Mesendoderm (in vitro differentiated cells): ENCODE measurements at regions not wholly inside any gene's neighbourhood (a gene's known extent, or its start where the extent isn't known, plus 50 kb on each side); places are given as distances from the start of the nearest gene placed in this dataset.
"Not testable (repeated sequence)": the region's sequence is repeated elsewhere in the genome, so short reads cannot be mapped to it uniquely, and the experiment has no call there.

ENCODE experiments used
- DNase-seq: peaks from one replicate; pipeline ENCODE4 v3.0.0; 2013
- H2AK5ac ChIP-seq: 2 replicates; pipeline ENCODE4 v1.6.1; 2013; ENCODE audit warnings: low read length, inconsistent platforms
- H2BK120ac ChIP-seq: 2 replicates; pipeline ENCODE4 v1.6.1; 2013; ENCODE audit warnings: low read depth, mild to moderate bottlenecking, low read length, moderate library complexity, mixed read lengths
- H2BK15ac ChIP-seq: replicated peaks from 2 replicates; pipeline ENCODE4 v1.6.1; 2013; ENCODE audit warnings: low read depth, mild to moderate bottlenecking, moderate library complexity
- H2BK5ac ChIP-seq: 2 replicates; pipeline ENCODE4 v1.6.1; 2013; ENCODE audit warnings: low read length, inconsistent platforms
- H3K18ac ChIP-seq: 2 replicates; pipeline ENCODE4 v1.6.1; 2013; ENCODE audit warnings: mild to moderate bottlenecking, low read length, mixed read lengths
- H3K23ac ChIP-seq: one replicate; pipeline ENCODE4 v1.6.1; 2013; ENCODE audit warnings: low read length
- H3K27ac ChIP-seq: 2 replicates; pipeline ENCODE4 v1.5.1; 2013; ENCODE audit warnings: low read depth, mild to moderate bottlenecking, inconsistent platforms, low read length, moderate library complexity
- H3K27me3 ChIP-seq: 2 replicates; pipeline ENCODE4 v1.6.1; 2013; ENCODE audit warnings: low read length, control low read depth, mild to moderate bottlenecking, inconsistent platforms; ENCODE audit not compliant: insufficient read depth, poor library complexity
- H3K36me3 ChIP-seq: 2 replicates; pipeline ENCODE4 v1.6.1; 2013; ENCODE audit warnings: low read length, inconsistent platforms; ENCODE audit not compliant: control insufficient read depth, insufficient read depth
- H3K4ac ChIP-seq: one replicate; pipeline ENCODE4 v1.6.1; 2013; ENCODE audit warnings: low read depth, mild to moderate bottlenecking, low read length, moderate library complexity
- H3K4me1 ChIP-seq: 2 replicates; pipeline ENCODE4 v1.6.1; 2013; ENCODE audit warnings: low read depth, low read length, inconsistent platforms; ENCODE audit not compliant: control insufficient read depth
- H3K4me2 ChIP-seq: 2 replicates; pipeline ENCODE4 v1.6.1; 2013; ENCODE audit warnings: low read length
- H3K4me3 ChIP-seq: 2 replicates; pipeline ENCODE4 v1.5.1; 2013; ENCODE audit warnings: mild to moderate bottlenecking, low read length
- H3K56ac ChIP-seq: one replicate; pipeline ENCODE4 v1.6.1; 2013; ENCODE audit warnings: low read length
- H3K79me1 ChIP-seq: 2 replicates; pipeline ENCODE4 v1.6.1; 2013; ENCODE audit warnings: low read length, inconsistent platforms
- H3K79me2 ChIP-seq: 2 replicates; pipeline ENCODE4 v1.6.1; 2013; ENCODE audit warnings: mild to moderate bottlenecking, low read length; ENCODE audit not compliant: control insufficient read depth, insufficient read depth
- H3K9ac ChIP-seq: 2 replicates; pipeline ENCODE4 v1.6.1; 2013; ENCODE audit warnings: low read length, inconsistent platforms
- H4K5ac ChIP-seq: one replicate; pipeline ENCODE4 v1.6.1; 2013; ENCODE audit warnings: low read length
- H4K8ac ChIP-seq: one replicate; pipeline ENCODE4 v1.6.1; 2013; ENCODE audit warnings: low read depth, mild to moderate bottlenecking, control low read depth, low read length, moderate library complexity
- WGBS: extraction: QIAGEN DNeasy Blood & Tissue Kit; methylation state at CpG from one replicate; pipeline ENCODE4 v1.1.7; 2013; ENCODE audit warnings: low lambda C conversion rate, missing lambda C conversion rate; ENCODE audit not compliant: insufficient coverage; ENCODE audit errors: extremely low coverage; 5-methylcytosine and 5-hydroxymethylcytosine counted together

- H3K9ac ChIP-seq: no peak overlapping the region
- no peak overlapping the region for H3K18ac ChIP-seq
Observed at GRCh38 chr1:78301141-78301540, 189.6 kb upstream of the PTGFR start.

GRCh38 chr1:78303620-78304019 lies 187.2 kb upstream of the PTGFR start:
- H3K4me1 ChIP-seq: no peaks in the 10 kb centered on the region
- H4K8ac ChIP-seq: no peak overlapping the region
- H2BK120ac ChIP-seq: no peak overlapping the region
- H3K79me2 ChIP-seq: no peaks in the 10 kb centered on the region
- no peak overlapping the region for H3K4me2 ChIP-seq
- H3K9ac ChIP-seq: no peak overlapping the region
- H4K5ac ChIP-seq: no peak overlapping the region
- H3K56ac ChIP-seq: no peak overlapping the region
- no peak overlapping the region for H3K4ac ChIP-seq
- DNase-seq: no peak
- no peak overlapping the region for H3K18ac ChIP-seq
- no peak overlapping the region for H2BK5ac ChIP-seq
- no peak overlapping the region for H2BK15ac ChIP-seq
- H3K23ac ChIP-seq: no peak overlapping the region
- H3K27ac ChIP-seq: no peak overlapping the region
- H3K4me3 ChIP-seq: no peak overlapping the region
- no CpG with 5 or more reads among the region's 2 CpGs for WGBS
- no peak overlapping the region for H2AK5ac ChIP-seq
- H3K27me3 ChIP-seq: no peaks in the 10 kb centered on the region
- no peaks in the 10 kb centered on the region for H3K79me1 ChIP-seq
- no peaks in the 10 kb centered on the region for H3K36me3 ChIP-seq

More at GRCh38 chr1:78301141-78301540, 189.6 kb upstream of the PTGFR start:
- Histone ChIP-seq H3K27ac (no peak overlapping the region), H2BK15ac (no peak overlapping the region), H2AK5ac (no peak overlapping the region), H3K4me1 (no peaks in the 10 kb centered on the region), H3K79me1 (no peaks in the 10 kb centered on the region), H3K23ac (no peak overlapping the region), H4K5ac (no peak overlapping the region), H2BK5ac (no peak overlapping the region), H4K8ac (no peak overlapping the region), H3K4me3 (no peak overlapping the region), H3K27me3 (no peaks in the 10 kb centered on the region), H2BK120ac (no peak overlapping the region), H3K4me2 (no peak overlapping the region), H3K36me3 (no peaks in the 10 kb centered on the region), H3K56ac (no peak overlapping the region), H3K79me2 (no peaks in the 10 kb centered on the region), H3K4ac (no peak overlapping the region)
- WGBS: no CpG with 5 or more reads among the region's 5 CpGs
- no peak for DNase-seq

GRCh38 chr1:78304341-78304740 lies 186.4 kb upstream of the PTGFR start:
- H3K18ac ChIP-seq: no peak overlapping the region
- WGBS: no CpG with 5 or more reads among the region's 1 CpG
- no peaks in the 10 kb centered on the region for H3K4me1 ChIP-seq
- H2AK5ac ChIP-seq: no peak overlapping the region
- H3K23ac ChIP-seq: no peak overlapping the region
- no peaks in the 10 kb centered on the region for H3K79me2 ChIP-seq
- no peak overlapping the region for H3K9ac ChIP-seq
- H3K36me3 ChIP-seq: no peaks in the 10 kb centered on the region
- no peak overlapping the region for H3K56ac ChIP-seq
- no peak overlapping the region for H3K27ac ChIP-seq
- no peak overlapping the region for H3K4me2 ChIP-seq
- H3K27me3 ChIP-seq: no peaks in the 10 kb centered on the region
- H2BK5ac ChIP-seq: no peak overlapping the region
- no peak overlapping the region for H3K4me3 ChIP-seq
- no peak overlapping the region for H2BK120ac ChIP-seq
- H4K8ac ChIP-seq: no peak overlapping the region
- no peak overlapping the region for H4K5ac ChIP-seq
- H3K79me1 ChIP-seq: no peaks in the 10 kb centered on the region
- no peak overlapping the region for H3K4ac ChIP-seq
- no peak for DNase-seq
- H2BK15ac ChIP-seq: no peak overlapping the region

- Histone ChIP-seq H3K27ac (no peak overlapping the region), H3K9ac (no peak overlapping the region), H3K18ac (no peak overlapping the region), H3K56ac (no peak overlapping the region), H2AK5ac (no peak overlapping the region), H4K5ac (no peak overlapping the region), H3K4me3 (no peak overlapping the region), H3K4ac (no peak overlapping the region), H3K36me3 (no peaks in the 10 kb centered on the region), H3K27me3 (no peaks in the 10 kb centered on the region), H2BK120ac (no peak overlapping the region), H3K79me1 (no peaks in the 10 kb centered on the region), H2BK5ac (no peak overlapping the region), H3K79me2 (no peaks in the 10 kb centered on the region), H3K4me1 (no peaks in the 10 kb centered on the region), H2BK15ac (no peak overlapping the region), H3K4me2 (no peak overlapping the region), H3K23ac (no peak overlapping the region), H4K8ac (no peak overlapping the region)
- DNase-seq: no peak
- WGBS: no CpG with 5 or more reads among the region's 1 CpG
Observed at GRCh38 chr1:78304761-78305160, 186.0 kb upstream of the PTGFR start.

- H4K5ac ChIP-seq, H3K4me3 ChIP-seq, H3K27me3 ChIP-seq, H3K23ac ChIP-seq, H2BK120ac ChIP-seq, H2BK5ac ChIP-seq, H2BK15ac ChIP-seq, H2AK5ac ChIP-seq, H3K27ac ChIP-seq, H3K4me2 ChIP-seq, H3K9ac ChIP-seq, H3K79me1 ChIP-seq, H3K18ac ChIP-seq, DNase-seq, H3K4me1 ChIP-seq, H3K79me2 ChIP-seq, H4K8ac ChIP-seq, H3K36me3 ChIP-seq, H3K4ac ChIP-seq, H3K56ac ChIP-seq: not testable (repeated sequence)
- no CpG with 5 or more reads among the region's 11 CpGs for WGBS
Observed at GRCh38 chr1:78310261-78310660, 180.5 kb upstream of the PTGFR start.

- DNase-seq: no peak
- WGBS: no CpG with 5 or more reads among the region's 2 CpGs
- Histone ChIP-seq H3K9ac (no peak overlapping the region), H2BK15ac (no peak overlapping the region), H3K4me3 (no peak overlapping the region), H3K56ac (no peak overlapping the region), H3K27ac (no peak overlapping the region), H4K8ac (no peak overlapping the region), H3K4me1 (no peaks in the 10 kb centered on the region), H4K5ac (no peak overlapping the region), H2AK5ac (no peak overlapping the region), H3K18ac (no peak overlapping the region), H3K79me2 (no peaks in the 10 kb centered on the region), H2BK5ac (no peak overlapping the region), H3K4ac (no peak overlapping the region), H3K79me1 (no peaks in the 10 kb centered on the region), H3K27me3 (no peaks in the 10 kb centered on the region), H3K4me2 (no peak overlapping the region), H3K36me3 (no peaks in the 10 kb centered on the region), H2BK120ac (no peak overlapping the region), H3K23ac (no peak overlapping the region)
Observed at GRCh38 chr1:78318011-78318410, 172.8 kb upstream of the PTGFR start.
